ENCODE measurements at regions not wholly inside any gene's neighbourhood (a gene's known extent, or its start where the extent isn't known, plus 50 kb on each side); places are given as distances from the start of the nearest gene placed in this dataset.

DNA sequence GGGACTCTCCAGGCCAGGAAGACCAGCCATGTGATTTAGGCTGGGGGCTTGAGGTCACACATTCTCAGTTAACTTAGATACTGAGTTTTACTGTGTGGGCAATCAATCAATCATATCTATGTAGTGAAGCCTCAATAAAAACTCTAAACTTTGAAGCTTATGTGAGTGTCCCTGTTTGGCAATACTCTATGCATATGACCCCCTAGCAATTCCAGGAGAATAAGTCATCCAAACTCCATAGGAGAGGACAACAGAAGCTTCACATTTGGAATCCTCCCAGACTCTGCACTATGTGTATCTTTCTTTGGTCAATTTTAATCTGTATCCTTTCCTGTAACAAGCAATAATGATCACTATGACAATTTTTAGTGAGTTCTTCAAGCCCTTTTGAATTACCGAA is 216.8 kb upstream of the RGMB start:
- POLR2A ChIA-PET (ENCODE audit: partially characterized antibody) = no interaction called here
- H3K14ac ChIP-seq (ENCODE audit: insufficient read length) = no peak overlapping the region

More for the DNA sequence above, 216.8 kb upstream of the RGMB start:
- Histone ChIP-seq H3K9me3 (ENCODE audit: insufficient read depth in 2 of 2, low read depth in 1 of 2, low read length in 1 of 2) (no peaks in the 10 kb centered on the region), H4K8ac (ENCODE audit: extremely low read depth, insufficient read depth, low read length) (no peak overlapping the region), H3K4me1 (replicated peaks in 1 of 4; ENCODE audit: control insufficient read depth in 3 of 4, insufficient read depth in 4 of 4, low read length in 3 of 4) (no peaks in the 10 kb centered on the region), H2BK12ac (ENCODE audit: low read depth, low read length) (no peak overlapping the region), H3K18ac (ENCODE audit: extremely low read depth, low read length) (no peak overlapping the region), H3K79me2 (ENCODE audit: control insufficient read depth in 1 of 2, insufficient read depth in 2 of 2, low read length in 2 of 2) (no peaks in the 10 kb centered on the region), H2BK15ac (ENCODE audit: low read length) (no peak overlapping the region), H3K27ac (ENCODE audit: low read depth, low read length) (no peak overlapping the region), H3K9ac (replicated peaks in 1 of 4; ENCODE audit: extremely low read depth in 1 of 4, low read depth in 3 of 4, low read length in 3 of 4) (no peak overlapping the region), H4K20me1 (replicated peaks in 1 of 2; ENCODE audit: control insufficient read depth in 1 of 2, insufficient read depth in 2 of 2, low read length in 2 of 2) (no peaks in the 10 kb centered on the region), H3K27me3 (replicated peaks in 1 of 4; ENCODE audit: control insufficient read depth in 3 of 4, extremely low read depth in 1 of 4, insufficient read depth in 3 of 4, low read length in 3 of 4) (no peaks in the 10 kb centered on the region), H3K4ac (replicated peaks; ENCODE audit: insufficient read length, low read depth, low read length) (no peak overlapping the region), H3K79me1 (ENCODE audit: low read depth, low read length) (no peaks in the 10 kb centered on the region), H3K23me2 (ENCODE audit: low read depth, low read length) (no peaks in the 10 kb centered on the region), H2AK5ac (ENCODE audit: low read depth, low read length) (no peak overlapping the region), H3K4me2 (ENCODE audit: insufficient read depth in 1 of 2, low read depth in 2 of 2, low read length in 2 of 2) (no peak overlapping the region), H4K5ac (ENCODE audit: insufficient read length, low read depth, low read length) (no peak overlapping the region), H3K36me3 (ENCODE audit: control insufficient read depth in 2 of 4, insufficient read depth in 4 of 4, low read length in 3 of 4) (no peaks in the 10 kb centered on the region), H3K4me3 (ENCODE audit: extremely low read depth in 1 of 4, insufficient read depth in 2 of 4, low read depth in 3 of 4, low read length in 4 of 4) (no peak overlapping the region), H2BK20ac (ENCODE audit: low read length) (no peak overlapping the region), H2BK5ac (ENCODE audit: low read depth, low read length) (no peak overlapping the region), H3K56ac (replicated peaks; ENCODE audit: insufficient read length, low read depth, low read length) (no peak overlapping the region), H2AFZ (ENCODE audit: low read length) (no peak overlapping the region), H2BK120ac (replicated peaks; ENCODE audit: low read depth, low read length) (no peak overlapping the region), H4K91ac (replicated peaks; ENCODE audit: insufficient read length, low read length) (no peak overlapping the region), H3K23ac (ENCODE audit: insufficient read length) (no peak overlapping the region)
- DNase-seq (ENCODE audit: low read depth in 1 of 2, low spot score in 2 of 2) (no peak), FAIRE-seq (no peak)
- TF ChIP-seq SRF (IDR thresholded peaks at IDR 0.05; ENCODE audit: low read depth, low read length) = no peak
- TF ChIP-seq RXRA (IDR thresholded peaks at IDR 0.05; ENCODE audit: insufficient read depth, low read depth, low read length) = no peak
- TF ChIP-seq MAFK (IDR thresholded peaks at IDR 0.05; ENCODE audit: low read depth, low read length) = no peak
- no peak for TF ChIP-seq POLR2AphosphoS5 (IDR thresholded peaks at IDR 0.05; ENCODE audit: low read depth, low read length)
- no peak for TF ChIP-seq TBP (IDR thresholded peaks at IDR 0.05; ENCODE audit: low read depth, low read length)
- no peak for TF ChIP-seq EP300 (IDR thresholded peaks at IDR 0.05; ENCODE audit: borderline replicate concordance in 1 of 2, low read depth in 2 of 2, low read length in 2 of 2)
- TF ChIP-seq CBX8 (IDR thresholded peaks at IDR 0.05; ENCODE audit: borderline replicate concordance, low read depth, low read length) = no peak
- TF ChIP-seq PHF8 (conservative IDR thresholded peaks at IDR 0.05; ENCODE audit: low read depth, low read length) = no peak
- no peak for TF ChIP-seq KDM4A (IDR thresholded peaks at IDR 0.05; ENCODE audit: low read depth, low read length, severe bottlenecking)
- TF ChIP-seq GTF2F1 (IDR thresholded peaks at IDR 0.05; ENCODE audit: borderline replicate concordance, low read depth, low read length) = no peak
- CTCF ChIA-PET (ENCODE audit: partially characterized antibody) = no interaction called here
- 95% methylated on average over 1 of the region's 1 CpG; no CpG with 5 or more reads in 1 of the 2 experiments for WGBS, 2 experiments (ENCODE audit: extremely low coverage in 1 of 2, insufficient coverage in 1 of 2, insufficient read length in 1 of 2, insufficient replicate concordance in 2 of 2, low coverage in 1 of 2, low lambda C conversion rate in 2 of 2, missing lambda C conversion rate in 1 of 2)

Data from H1 (cell line).